ENCODE measurements at regions not wholly inside any gene's neighbourhood (a gene's known extent, or its start where the extent isn't known, plus 50 kb on each side); places are given as distances from the start of the nearest gene placed in this dataset.

DNA sequence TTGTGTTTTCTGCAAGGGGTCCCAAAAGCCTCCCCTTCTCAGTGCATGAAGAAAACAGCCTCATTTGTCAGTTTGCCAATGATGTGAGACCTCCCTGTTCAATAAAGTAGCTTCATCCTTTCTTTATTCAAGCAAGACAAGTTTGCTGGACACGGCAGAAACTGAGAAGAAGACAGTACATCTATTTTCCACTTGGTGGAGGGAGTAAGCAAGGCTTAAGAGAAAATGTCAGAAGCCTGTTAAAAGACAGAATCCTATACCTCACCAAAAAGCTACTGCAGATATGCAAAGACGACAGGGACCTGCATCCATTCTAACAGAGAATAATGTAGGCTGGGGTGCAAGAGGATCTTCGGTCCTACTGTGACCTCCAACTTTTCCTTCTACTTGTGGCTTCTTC, 506.8 kb upstream of the VRK2 start (continued):
- TF ChIP-seq, protein P1, sequence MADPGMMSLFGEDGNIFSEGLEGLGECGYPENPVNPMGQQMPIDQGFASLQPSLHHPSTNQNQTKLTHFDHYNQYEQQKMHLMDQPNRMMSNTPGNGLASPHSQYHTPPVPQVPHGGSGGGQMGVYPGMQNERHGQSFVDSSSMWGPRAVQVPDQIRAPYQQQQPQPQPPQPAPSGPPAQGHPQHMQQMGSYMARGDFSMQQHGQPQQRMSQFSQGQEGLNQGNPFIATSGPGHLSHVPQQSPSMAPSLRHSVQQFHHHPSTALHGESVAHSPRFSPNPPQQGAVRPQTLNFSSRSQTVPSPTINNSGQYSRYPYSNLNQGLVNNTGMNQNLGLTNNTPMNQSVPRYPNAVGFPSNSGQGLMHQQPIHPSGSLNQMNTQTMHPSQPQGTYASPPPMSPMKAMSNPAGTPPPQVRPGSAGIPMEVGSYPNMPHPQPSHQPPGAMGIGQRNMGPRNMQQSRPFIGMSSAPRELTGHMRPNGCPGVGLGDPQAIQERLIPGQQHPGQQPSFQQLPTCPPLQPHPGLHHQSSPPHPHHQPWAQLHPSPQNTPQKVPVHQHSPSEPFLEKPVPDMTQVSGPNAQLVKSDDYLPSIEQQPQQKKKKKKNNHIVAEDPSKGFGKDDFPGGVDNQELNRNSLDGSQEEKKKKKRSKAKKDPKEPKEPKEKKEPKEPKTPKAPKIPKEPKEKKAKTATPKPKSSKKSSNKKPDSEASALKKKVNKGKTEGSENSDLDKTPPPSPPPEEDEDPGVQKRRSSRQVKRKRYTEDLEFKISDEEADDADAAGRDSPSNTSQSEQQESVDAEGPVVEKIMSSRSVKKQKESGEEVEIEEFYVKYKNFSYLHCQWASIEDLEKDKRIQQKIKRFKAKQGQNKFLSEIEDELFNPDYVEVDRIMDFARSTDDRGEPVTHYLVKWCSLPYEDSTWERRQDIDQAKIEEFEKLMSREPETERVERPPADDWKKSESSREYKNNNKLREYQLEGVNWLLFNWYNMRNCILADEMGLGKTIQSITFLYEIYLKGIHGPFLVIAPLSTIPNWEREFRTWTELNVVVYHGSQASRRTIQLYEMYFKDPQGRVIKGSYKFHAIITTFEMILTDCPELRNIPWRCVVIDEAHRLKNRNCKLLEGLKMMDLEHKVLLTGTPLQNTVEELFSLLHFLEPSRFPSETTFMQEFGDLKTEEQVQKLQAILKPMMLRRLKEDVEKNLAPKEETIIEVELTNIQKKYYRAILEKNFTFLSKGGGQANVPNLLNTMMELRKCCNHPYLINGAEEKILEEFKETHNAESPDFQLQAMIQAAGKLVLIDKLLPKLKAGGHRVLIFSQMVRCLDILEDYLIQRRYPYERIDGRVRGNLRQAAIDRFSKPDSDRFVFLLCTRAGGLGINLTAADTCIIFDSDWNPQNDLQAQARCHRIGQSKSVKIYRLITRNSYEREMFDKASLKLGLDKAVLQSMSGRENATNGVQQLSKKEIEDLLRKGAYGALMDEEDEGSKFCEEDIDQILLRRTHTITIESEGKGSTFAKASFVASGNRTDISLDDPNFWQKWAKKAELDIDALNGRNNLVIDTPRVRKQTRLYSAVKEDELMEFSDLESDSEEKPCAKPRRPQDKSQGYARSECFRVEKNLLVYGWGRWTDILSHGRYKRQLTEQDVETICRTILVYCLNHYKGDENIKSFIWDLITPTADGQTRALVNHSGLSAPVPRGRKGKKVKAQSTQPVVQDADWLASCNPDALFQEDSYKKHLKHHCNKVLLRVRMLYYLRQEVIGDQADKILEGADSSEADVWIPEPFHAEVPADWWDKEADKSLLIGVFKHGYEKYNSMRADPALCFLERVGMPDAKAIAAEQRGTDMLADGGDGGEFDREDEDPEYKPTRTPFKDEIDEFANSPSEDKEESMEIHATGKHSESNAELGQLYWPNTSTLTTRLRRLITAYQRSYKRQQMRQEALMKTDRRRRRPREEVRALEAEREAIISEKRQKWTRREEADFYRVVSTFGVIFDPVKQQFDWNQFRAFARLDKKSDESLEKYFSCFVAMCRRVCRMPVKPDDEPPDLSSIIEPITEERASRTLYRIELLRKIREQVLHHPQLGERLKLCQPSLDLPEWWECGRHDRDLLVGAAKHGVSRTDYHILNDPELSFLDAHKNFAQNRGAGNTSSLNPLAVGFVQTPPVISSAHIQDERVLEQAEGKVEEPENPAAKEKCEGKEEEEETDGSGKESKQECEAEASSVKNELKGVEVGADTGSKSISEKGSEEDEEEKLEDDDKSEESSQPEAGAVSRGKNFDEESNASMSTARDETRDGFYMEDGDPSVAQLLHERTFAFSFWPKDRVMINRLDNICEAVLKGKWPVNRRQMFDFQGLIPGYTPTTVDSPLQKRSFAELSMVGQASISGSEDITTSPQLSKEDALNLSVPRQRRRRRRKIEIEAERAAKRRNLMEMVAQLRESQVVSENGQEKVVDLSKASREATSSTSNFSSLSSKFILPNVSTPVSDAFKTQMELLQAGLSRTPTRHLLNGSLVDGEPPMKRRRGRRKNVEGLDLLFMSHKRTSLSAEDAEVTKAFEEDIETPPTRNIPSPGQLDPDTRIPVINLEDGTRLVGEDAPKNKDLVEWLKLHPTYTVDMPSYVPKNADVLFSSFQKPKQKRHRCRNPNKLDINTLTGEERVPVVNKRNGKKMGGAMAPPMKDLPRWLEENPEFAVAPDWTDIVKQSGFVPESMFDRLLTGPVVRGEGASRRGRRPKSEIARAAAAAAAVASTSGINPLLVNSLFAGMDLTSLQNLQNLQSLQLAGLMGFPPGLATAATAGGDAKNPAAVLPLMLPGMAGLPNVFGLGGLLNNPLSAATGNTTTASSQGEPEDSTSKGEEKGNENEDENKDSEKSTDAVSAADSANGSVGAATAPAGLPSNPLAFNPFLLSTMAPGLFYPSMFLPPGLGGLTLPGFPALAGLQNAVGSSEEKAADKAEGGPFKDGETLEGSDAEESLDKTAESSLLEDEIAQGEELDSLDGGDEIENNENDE (IDR thresholded peaks at IDR 0.05; ENCODE audit: insufficient replicate concordance, low read length): no peak
- TF ChIP-seq EZH2 (IDR thresholded peaks at IDR 0.05; ENCODE audit: low read depth, low read length, severe bottlenecking) (no peak), KDM4A (IDR thresholded peaks at IDR 0.05; ENCODE audit: low read depth, low read length, severe bottlenecking) (no peak), MAFK (IDR thresholded peaks at IDR 0.05; ENCODE audit: low read depth, low read length) (no peak), NRF1 (IDR thresholded peaks at IDR 0.05; ENCODE audit: low read depth, low read length) (no peak), RXRA (IDR thresholded peaks at IDR 0.05; ENCODE audit: insufficient read depth, low read depth, low read length) (no peak), SIN3A (conservative IDR thresholded peaks at IDR 0.05 in 1 of 2, IDR thresholded peaks at IDR 0.05 in 1 of 2; ENCODE audit: low read depth in 1 of 2, low read length in 2 of 2) (no peak), POLR2A (IDR thresholded peaks at IDR 0.05; ENCODE audit: control extremely low read depth in 1 of 2, low read depth in 2 of 2, low read length in 2 of 2) (no peak), EP300 (IDR thresholded peaks at IDR 0.05; ENCODE audit: borderline replicate concordance in 1 of 2, low read depth in 2 of 2, low read length in 2 of 2) (no peak), RNF2 (IDR thresholded peaks at IDR 0.05; ENCODE audit: borderline replicate concordance, low read depth, low read length, missing control alignments, poor library complexity, severe bottlenecking) (no peak)
- TF ChIP-seq, protein P2, sequence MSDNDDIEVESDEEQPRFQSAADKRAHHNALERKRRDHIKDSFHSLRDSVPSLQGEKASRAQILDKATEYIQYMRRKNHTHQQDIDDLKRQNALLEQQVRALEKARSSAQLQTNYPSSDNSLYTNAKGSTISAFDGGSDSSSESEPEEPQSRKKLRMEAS (IDR thresholded peaks at IDR 0.05): no peak

Measured in H1 (cell line).